ENCODE measurements at regions not wholly inside any gene's neighbourhood (a gene's known extent, or its start where the extent isn't known, plus 50 kb on each side); places are given as distances from the start of the nearest gene placed in this dataset.
"Not testable (repeated sequence)": the region's sequence is repeated elsewhere in the genome, so short reads cannot be mapped to it uniquely, and the experiment has no call there.

DNA sequence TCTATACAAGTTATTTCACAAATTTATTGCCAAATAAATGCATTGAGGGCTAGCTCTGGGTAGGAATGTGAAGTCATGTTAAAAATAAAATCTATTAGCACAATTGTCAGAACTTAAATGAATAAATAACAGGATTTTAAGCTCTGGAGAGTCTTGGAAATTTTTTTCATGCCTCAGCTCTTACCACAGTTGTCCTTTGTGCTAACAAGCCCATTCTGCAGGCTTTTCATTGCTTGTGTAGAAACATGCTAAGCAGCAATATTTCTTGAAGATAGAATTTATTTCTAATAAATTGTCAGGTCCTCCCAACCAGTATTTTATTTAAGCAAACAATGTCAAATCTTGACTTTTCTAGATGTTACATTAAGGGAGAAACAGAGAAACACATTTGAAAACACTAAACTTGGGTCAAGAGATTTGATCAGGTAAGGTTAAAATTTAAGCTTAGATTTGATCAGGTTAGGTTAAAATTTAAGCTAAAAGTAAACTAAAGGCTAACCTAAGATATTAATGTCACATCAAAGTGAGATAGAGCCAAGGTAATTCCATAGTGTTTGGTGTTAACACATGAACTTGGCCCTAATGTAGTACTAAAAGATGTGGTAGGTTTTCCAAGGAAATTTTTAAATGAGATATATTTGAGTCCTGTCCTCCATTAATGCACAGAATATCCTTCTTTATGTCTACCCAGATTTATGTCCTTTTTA is 179.1 kb upstream of the IL1RAPL1 start:
- no peak for DNase-seq (ENCODE audit: low read depth)

DNA sequence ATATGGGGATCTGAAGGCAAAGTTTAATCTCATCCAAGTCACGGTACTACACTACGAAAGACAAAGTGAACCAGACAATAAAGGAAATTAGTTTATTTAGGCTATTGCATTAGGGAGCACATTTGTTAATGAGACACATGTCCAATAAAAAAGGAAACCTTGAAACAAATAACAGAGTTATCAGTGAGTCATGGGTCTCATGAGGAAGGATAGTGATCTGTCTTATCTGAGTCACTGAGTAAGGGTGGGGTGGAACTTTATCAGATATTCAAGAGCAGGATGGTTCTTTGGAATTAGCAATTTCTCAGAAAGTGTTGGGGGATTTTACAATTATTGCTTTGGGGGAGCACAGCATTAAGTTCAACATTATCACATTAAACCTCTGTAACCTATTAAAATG is 188.9 kb upstream of the IL1RAPL1 start:
- DNase-seq (ENCODE audit: low read depth): no peak

DNA sequence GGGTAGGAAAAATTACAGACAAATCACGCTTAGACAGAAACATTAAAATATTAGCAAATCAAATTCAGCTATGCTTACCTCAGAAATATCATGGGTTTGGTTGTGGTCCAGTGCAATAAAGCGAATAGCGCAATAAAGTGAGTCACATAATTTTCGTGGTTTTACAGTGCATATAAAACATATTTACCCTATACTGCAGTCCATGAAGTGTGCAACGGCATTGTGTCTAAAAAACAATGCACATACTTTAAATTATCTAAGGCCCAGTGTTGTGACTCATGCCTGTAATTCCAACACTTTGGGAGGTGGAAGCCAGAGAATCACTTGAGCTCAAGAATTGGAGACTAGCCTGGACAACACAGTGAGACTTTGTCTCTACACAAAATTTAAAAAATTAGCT is 195.7 kb upstream of the IL1RAPL1 start:
- no peak for DNase-seq (ENCODE audit: low read depth)

DNA sequence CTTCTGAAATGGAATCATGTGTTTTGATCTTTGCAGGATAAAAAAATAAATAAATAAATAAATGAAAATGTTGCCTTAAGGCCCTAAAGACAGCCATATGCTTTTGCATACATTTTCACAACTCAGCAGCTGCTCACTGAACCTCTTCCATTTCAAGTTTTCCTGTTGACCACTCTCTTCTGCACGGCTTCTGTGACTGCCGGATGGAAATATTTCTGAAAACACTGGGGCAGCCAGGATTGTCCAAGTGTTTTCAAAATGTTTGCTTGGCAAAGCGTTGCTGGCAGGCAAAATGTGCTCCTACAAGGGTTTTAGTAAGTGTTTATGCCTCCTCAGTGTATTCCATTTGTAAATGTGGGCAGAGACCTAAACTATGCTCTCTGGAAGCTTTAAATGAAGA is 208.1 kb upstream of the IL1RAPL1 start:
- no peak for DNase-seq (ENCODE audit: low read depth)

DNA sequence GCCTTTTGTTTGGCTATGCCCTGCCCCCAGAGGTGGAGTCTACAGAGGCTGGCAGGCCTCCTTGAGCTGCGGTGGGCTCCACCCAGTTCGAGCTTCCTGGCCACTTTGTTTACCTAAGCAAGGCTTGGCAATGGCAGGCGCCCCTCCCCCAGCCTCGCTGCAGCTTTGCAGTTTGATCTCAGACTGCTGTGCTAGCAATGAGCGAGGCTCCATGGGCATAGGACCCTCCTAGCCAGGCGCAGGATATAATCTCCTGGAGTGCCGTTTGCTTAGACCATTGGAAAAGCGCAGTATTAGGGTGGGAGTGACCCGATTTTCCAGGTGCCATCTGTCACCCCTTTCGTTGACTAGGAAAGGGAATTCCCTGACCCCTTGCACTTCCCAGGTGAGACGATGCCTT is 219.6 kb upstream of the IL1RAPL1 start:
- DNase-seq (ENCODE audit: low read depth): not testable (repeated sequence)

DNA sequence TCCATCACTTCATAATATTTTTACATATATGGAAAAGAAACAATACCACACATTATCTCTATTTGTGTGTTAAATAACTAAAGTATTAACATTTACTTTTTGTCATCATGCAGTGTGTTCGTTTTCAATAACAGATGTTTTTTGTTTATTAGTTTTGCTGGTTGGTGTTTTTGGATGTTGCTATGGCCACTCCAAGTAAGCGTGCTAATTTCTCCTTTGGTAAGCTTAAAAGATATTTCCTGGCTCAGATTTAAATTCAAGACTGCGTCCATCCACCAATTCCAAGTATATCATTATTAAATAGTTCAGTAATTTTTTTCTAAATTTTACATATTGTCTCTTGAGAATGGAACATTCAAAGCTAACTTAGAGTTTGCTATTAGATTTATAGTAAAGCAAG is 235.4 kb upstream of the IL1RAPL1 start:
- DNase-seq (ENCODE audit: low read depth): no peak

DNA sequence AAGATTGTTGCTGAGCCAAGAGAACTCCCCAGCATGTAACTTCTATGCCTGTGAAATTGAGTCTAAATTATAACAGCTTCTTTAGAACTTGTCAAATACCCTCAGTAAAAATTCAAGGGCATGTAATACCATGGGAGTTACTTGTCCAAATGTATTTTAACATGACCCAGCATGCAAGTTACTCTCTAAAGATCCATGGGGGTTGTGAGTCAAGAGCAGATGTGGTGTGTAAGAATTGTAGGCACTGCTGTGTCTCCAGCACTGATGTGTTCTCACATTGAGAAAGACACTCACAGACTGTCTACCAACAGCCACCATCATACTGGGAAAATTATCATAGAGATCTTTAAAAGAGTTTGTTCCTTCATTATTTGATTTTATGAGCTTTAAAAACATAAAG is 237.4 kb upstream of the IL1RAPL1 start:
- DNase-seq (ENCODE audit: low read depth): no peak

DNA sequence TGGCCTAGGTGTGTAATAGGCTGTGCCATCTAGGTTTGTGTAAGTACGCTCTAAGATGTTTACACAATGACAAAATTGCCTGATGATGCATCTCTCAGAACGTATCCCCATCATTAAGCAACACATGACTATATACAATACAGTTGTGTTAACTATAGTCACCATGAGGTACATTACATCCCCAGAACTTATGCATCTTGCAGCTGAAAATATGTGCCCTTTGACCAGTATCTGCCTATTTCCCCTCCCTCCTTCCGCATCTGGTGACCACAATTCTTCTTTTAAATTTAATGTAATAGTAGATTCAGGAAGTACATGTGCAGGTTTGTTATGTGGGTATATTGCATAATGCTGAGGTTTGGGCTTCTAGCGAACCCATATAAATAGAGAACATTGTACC is 239.8 kb upstream of the IL1RAPL1 start:
- no peak for DNase-seq (ENCODE audit: low read depth)

DNA sequence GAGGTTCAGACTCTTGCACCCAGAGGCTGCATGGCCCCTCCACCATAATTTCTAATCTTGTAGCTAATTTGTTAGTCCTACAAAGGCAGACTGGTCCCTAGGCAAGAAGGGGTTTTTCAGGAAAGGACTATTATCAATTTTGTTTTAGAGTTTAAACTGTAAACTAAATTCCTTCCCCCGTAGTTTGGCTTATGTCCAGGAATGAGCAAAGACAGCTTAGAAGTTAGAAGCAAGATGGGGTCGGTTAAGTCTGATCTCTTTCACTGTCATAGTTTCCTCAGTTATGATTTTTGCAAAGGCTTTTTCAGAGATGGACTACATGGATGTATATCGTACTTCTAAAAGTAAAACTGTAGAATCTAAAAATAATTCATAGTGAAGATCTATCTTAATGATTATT is 258.1 kb upstream of the IL1RAPL1 start:
- DNase-seq (ENCODE audit: low read depth): no peak

DNA sequence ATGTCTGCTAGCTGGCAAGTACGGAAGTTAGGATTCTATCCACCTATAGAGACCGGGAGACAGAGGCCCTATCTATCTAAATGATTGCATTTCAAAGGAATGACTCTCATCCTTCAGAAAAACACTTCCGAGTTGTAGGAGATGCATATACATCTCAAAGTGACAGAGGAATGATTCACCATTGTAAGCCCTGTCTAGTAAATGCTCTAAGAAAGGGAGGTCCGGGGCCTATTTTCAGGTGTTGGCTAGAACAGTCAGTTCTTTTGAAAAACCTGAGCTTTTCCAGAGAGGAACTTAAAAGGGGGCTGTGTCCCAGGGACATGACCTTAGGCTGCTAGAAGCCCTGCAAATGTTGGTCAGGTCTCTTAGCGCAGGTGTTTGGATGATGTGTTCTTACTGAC is 262.9 kb upstream of the IL1RAPL1 start:
- DNase-seq (ENCODE audit: low read depth): no peak

DNA sequence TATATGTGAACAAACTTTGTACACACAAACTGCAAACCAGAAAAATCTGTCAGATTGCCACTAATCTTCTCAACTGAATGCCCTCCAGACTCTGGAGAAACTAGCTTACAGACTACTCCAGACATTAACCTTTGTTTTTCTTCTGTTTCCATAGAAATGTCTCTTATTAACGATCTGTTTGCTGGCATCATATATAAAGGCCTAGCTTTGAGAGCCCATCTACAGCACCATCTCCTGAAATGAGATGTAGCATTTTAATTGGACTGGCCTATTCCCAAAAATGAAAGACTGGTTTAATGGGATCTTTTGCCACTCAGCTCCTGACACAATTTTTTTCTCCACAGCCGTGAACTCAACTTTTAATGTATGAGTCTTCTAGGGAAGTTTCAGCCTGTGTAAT is 266.0 kb upstream of the IL1RAPL1 start:
- no peak for DNase-seq (ENCODE audit: low read depth)

DNA sequence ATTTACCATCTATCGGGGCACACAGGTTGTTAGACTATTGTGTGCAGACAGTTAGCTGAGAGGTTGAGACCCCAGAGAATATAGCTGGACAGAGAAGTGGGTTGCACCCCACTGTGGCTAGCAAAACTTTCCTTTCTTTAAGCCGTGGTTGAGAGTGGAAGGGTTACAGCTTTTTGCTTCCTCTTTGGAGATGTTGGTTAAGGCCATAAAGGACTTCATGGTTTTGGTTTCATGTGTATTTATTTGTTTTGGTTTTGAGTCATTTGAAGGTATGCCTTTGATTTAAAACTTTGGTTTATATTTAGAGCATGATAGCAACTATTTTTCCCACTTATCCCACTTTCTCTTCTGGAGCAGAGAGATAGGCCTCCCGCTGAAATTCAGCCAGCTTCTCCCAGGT is 274.3 kb upstream of the IL1RAPL1 start:
- peak; percentile 2 for DNase-seq (ENCODE audit: low read depth)

DNA sequence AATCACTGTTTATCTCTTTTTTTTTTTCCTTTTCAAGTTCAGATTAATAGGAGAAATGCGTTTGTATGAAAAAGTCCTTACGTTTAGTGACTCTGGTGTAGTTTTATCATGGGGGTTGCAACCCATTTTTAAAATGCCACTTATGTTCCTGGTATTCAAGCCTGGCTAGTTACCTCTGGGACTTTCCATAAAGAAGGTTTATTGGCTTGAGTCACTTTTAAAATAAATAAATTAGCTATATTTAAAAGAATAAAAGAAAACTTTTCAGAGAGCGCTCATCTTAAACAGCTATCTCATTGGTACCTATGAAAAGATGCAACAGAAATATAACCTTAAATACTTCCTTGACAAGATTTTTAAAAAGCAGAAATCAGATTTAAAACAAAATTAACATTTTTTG is 275.0 kb upstream of the IL1RAPL1 start:
- DNase-seq (ENCODE audit: low read depth): peak; percentile 0

DNA sequence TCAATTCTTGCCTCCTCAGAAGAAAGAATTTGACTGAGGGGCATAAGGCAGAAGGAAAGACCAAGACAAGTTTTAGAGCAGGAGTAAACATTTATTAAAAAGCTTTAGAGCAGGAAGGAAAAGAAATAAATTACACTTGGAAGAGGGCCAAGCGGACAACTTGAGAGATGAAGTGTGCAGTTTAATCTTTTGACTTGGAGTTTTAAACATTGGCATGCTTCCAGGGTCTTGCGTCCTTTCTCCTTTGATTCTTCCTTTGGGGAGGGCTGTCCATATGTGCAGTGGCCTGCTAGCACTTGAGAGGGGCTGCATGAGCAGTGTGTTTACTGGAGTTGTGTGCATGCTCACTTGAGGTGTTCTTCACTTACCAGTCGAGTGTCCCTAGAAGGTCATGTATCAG is 275.8 kb upstream of the IL1RAPL1 start:
- no peak for DNase-seq (ENCODE audit: low read depth)

DNA sequence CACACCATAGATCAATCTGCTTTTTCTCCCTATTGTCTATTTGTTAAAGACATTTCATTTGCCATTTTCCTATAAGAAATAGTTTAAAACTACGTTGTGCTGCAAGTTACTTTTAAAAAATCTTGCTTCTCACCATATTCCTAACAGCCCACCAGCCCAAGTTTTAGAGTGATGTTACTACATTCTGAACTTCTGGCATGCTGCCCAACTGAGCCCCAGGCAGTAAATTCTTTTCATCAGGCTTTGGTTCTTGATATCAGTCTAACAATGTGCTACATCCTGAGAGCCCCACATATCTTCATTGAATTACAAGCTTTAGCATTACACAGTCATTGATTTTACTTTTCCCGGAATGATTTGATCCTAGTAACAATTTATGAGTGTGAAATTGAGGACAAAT is 283.8 kb upstream of the IL1RAPL1 start:
- no peak for DNase-seq (ENCODE audit: low read depth)

DNA sequence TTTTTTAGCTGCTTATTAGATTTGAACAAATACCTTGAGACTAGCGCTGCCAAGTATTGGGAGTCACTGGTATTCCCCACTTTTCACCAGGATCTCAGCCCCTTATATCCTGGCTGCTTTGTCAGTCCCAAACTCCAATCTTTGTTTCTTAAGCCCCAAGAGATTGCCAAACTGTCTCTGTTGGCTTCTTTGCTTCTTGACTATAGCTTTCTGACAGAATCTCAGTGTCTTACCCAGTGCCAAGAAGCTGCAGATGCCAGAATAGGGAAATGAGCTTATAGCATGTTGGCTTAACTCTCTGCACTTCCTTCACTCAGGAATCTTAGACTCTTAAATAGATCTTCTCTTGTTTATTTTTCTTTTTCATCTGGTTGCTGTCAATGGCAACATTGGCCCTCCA is 297.5 kb upstream of the DCAF8L1 start:
- no peak for DNase-seq (ENCODE audit: low read depth)

DNA sequence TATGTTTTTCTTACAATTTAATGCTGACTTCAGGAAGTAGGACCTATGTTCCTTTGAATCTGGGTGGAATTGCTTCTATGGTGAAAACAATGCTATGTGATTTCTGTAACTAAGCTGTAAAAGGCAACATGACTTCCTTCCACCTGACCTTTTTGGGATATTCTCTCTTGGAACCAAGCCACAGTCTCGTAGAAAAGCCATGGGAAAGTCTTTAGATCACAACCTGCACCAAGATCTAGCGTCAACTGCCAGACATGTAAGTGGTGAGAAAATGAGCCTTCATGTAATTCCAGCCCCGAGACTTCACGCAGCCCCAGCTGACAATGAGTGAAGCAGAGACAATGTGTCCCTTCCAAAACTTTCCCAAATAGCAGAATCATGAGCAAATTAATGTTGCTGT is 297.0 kb upstream of the DCAF8L1 start:
- no peak for DNase-seq (ENCODE audit: low read depth)

DNA sequence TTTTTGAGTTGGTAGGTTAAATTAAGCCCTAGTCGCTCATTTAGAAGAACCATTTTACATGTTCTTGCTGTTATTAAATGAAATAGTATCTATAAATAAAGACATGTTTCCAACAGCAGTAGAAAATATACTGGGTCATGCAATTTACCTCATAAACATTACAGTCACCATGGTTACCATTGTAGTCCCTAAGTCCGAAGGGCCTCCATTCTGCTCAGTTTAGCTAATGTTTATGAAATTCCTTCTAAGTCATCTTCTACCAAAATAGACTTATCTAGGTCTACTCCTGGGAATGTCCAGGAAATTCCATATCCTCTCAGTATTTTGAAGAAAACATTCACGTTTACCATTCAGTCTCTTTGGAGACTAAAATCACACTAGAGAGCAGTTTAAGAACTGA is 292.5 kb upstream of the DCAF8L1 start:
- DNase-seq (ENCODE audit: low read depth): no peak

DNA sequence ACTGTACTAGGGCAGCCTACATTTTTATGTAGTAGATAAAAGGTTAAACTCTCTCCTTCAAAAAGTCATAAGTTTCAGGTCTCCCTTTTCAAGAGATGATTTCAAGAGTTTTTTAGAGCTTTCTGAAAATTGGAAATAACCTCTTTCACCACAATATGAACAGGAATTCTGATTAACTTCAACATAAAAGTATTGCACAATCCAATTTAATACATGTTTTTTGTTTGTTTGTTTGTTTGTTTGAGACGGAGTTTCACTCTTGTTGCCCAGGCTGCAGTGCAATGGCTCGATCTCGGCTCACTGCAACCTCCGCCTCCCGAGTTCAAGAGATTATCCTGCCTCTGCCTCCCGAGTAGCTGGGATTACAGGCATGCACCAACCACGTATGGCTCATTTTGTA is 265.4 kb upstream of the DCAF8L1 start:
- DNase-seq (ENCODE audit: low read depth): no peak

DNA sequence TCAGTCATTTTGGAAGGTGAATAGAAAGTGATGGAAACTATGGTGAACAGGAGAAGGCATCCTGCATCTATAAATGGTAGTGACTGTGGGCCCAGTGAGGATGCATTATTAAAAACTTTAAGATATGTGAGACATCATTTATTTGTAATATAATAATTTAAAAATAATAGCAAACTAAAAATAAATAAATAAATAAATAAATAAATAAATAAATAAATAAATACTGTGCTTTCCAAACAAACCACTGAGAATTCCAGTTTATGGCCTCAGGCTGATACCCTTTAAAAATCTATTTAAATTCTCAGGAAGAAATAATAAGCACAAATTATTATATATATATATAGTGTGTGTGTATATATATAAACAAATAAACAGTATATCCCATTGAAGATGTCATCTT is 248.0 kb upstream of the DCAF8L1 start:
- no peak for DNase-seq (ENCODE audit: low read depth)

DNA sequence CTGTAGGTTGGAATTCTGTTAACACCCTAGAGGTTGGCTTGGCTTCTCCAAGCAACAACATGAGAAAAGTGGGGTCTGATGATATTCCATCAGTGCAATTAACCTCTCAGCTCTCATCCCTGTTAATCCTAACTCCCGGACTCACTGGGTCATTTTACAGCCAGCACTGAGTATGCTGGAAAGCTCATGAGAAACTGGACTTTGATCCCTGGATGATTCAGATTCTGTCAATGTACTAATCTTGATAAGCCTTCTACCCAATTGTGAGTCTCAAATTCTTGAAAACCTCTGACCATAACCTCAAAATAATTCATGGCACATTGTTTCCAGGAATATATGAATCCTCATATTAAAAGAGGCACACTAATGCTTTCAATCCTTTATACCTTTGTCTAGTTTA is 244.3 kb upstream of the DCAF8L1 start:
- no peak for DNase-seq (ENCODE audit: low read depth)

DNA sequence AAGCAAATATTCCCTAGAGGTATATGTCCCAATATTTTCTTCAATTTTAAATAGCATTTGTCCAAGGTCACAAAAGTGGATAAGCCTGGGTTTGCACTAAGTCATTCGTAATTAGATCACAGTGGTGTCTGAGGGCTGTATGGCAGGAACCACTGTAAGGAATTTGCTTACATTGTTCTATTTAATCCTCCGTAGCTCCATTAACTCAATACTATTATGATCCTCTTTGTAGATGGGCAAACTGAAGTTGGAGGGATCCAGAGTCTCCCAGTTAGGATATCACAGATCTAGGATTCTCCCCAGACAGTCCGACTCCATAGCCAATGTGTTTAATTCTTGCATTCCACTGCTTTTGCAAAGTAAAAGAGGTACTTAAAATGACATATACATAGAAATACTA is 242.7 kb upstream of the DCAF8L1 start:
- no peak for DNase-seq (ENCODE audit: low read depth)

DNA sequence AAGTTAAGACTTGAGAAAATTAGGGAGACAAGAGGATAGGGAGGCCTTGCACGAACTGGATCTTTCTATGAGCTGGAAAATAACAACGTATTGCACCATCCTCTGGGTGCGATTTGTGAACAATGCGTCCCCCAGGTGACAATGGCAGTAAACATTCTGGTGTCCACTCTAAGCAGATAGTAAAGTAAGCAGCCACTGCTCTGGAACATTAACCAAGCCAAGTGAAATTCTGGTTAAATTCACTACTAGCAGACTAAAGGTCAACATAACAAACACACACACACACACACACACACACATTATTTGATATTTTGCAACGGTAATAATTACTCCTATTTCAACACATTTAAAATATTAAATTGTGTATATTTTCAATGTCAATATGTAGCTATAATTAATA is 242.2 kb upstream of the DCAF8L1 start:
- no peak for DNase-seq (ENCODE audit: low read depth)

DNA sequence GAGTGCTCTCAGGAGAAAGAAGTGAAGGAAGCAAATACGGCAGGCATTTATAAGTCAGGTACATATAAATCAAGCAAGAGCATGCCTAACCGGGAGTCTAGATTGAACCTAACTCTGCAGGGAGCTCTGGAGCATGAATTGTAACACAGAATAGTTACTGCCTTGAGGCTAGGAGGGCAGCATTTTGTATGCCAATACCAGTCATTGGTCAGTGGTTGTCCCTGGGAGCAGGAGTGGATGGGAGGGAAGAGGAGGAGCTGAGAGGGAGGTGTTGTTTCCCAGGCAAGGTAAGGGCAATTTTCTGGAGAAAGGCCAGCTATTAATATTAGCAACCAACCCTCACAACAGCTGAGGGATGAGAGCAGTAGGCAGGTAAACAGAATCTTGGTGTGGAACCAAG is 224.7 kb upstream of the DCAF8L1 start:
- DNase-seq (ENCODE audit: low read depth): no peak

DNA sequence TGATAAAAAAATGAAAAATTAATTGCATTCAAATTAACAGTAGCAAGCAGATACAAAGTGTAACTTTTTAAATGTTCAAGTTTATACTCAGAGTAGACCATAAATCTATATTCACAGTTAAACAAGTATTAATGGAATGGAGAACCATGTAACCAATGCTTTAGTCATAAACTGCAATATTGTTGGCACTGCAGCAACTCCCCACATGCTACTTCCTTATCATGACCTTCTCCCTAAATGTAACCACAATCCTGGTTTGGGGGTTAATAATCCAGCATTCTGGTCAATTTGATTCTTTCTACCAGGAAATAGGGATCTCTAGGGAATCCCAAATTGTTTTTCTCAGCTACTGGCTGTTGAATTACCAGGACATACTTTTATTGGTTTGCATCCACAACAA is 223.9 kb upstream of the DCAF8L1 start:
- DNase-seq (ENCODE audit: low read depth): no peak

Data from M059J (cell line).